Activated B cell treated with CpG ODN at 0.5 μM for 24 hours (primary cell): ENCODE measurements at regions not wholly inside any gene's neighbourhood (a gene's known extent, or its start where the extent isn't known, plus 50 kb on each side); places are given as distances from the start of the nearest gene placed in this dataset.

Source experiments
- ATAC-seq: fragments of 200-7000 bp; cut with Tn5 transposase; one replicate; pipeline ENCODE4 v1.10.0; 2021; ENCODE audit warnings: low read depth, mild to moderate bottlenecking, moderate library complexity
- CTCF ChIA-PET: fragments of 350-600 bp; sonication (Branson Sonifier 250); formaldehyde crosslinking; loops from one replicate; lab custom pipeline; 2021; ENCODE audit warnings: antibody characterized with exemption; lab: Charles Lee
- POLR2A ChIA-PET: fragments of 350-600 bp; sonication (Branson Sonifier 250); formaldehyde crosslinking; loops from one replicate; lab custom pipeline; 2021; ENCODE audit warnings: antibody characterized with exemption; lab: Charles Lee
- DNase-seq: peaks from one replicate; pipeline ENCODE4 v3.0.0; 2022
- H3K27ac Mint-ChIP-seq: one replicate; pipeline ENCODE4 v1.8.0; 2020; ENCODE audit warnings: mixed read lengths
- H3K27me3 Mint-ChIP-seq: one replicate; pipeline ENCODE4 v1.8.0; 2021; ENCODE audit warnings: mixed read lengths
- H3K36me3 Mint-ChIP-seq: one replicate; pipeline ENCODE4 v1.8.0; 2021; ENCODE audit warnings: low read depth, mixed read lengths
- H3K4me1 Mint-ChIP-seq: one replicate; pipeline ENCODE4 v1.8.0; 2021; ENCODE audit warnings: mixed read lengths
- H3K4me3 Mint-ChIP-seq: one replicate; pipeline ENCODE4 v1.8.0; 2020; ENCODE audit warnings: mild to moderate bottlenecking, mixed read lengths
- H3K9me3 Mint-ChIP-seq: one replicate; pipeline ENCODE4 v1.8.0; 2020; ENCODE audit warnings: mixed read lengths
- CTCF ChIP-seq: fragments of 200-600 bp; IDR thresholded peaks from one replicate; pipeline ENCODE4 v1.8.0; 2022; ENCODE audit warnings: antibody characterized with exemption, mild to moderate bottlenecking
- intact Hi-C: fragments of 100-400 bp; cut with micrococcal nuclease; formaldehyde crosslinking; loops from one replicate; pipeline ENCODE4 v1.15.1; 2024

- CTCF ChIA-PET: no interaction called here
- H3K9me3 Mint-ChIP-seq: no peaks in the 10 kb centered on the region
Measured at GRCh38 chr7:18440934-18441333, 54.6 kb upstream of the HDAC9 start.

GRCh38 chr7:18444826-18445225, 50.7 kb upstream of the HDAC9 start:
- Mint-ChIP-seq H3K9me3 (no peaks in the 10 kb centered on the region), H3K4me1 (peaks cover 10% of the 10 kb centered on the region), H3K4me3 (no peak overlapping the region), H3K27me3 (no peaks in the 10 kb centered on the region), H3K27ac (no peak overlapping the region), H3K36me3 (no peaks in the 10 kb centered on the region)
- ATAC-seq (no peak), DNase-seq (no peak)
- CTCF ChIA-PET: no interaction called here
- POLR2A ChIA-PET: no interaction called here
- intact Hi-C loops: loop anchor here (2.0 kb wide), 1 partner anchor 14 kb away; no protein-coding TSS in a partner anchor
- TF ChIP-seq CTCF: no peak

More at GRCh38 chr7:18440934-18441333, 54.6 kb upstream of the HDAC9 start:
- no peak overlapping the region for H3K27ac Mint-ChIP-seq
- peaks cover 24% of the 10 kb centered on the region for H3K4me1 Mint-ChIP-seq
- DNase-seq (no peak), ATAC-seq (no peak)
- H3K27me3 Mint-ChIP-seq: no peaks in the 10 kb centered on the region
- H3K36me3 Mint-ChIP-seq: no peaks in the 10 kb centered on the region
- TF ChIP-seq CTCF: no peak
- POLR2A ChIA-PET: no interaction called here
- no peak overlapping the region for H3K4me3 Mint-ChIP-seq
- intact Hi-C loops: no loop called here

GRCh38 chr7:18445483-18445882, 50.1 kb upstream of the HDAC9 start:
- no peak overlapping the region for H3K27ac Mint-ChIP-seq
- CTCF ChIA-PET: no interaction called here
- H3K27me3 Mint-ChIP-seq: no peaks in the 10 kb centered on the region
- intact Hi-C loops: loop anchor here (2.0 kb wide), 1 partner anchor 13 kb away; no protein-coding TSS in a partner anchor
- no peak overlapping the region for H3K4me3 Mint-ChIP-seq
- H3K9me3 Mint-ChIP-seq: no peaks in the 10 kb centered on the region
- DNase-seq (no peak), ATAC-seq (no peak)
- POLR2A ChIA-PET: no interaction called here
- peaks cover 10% of the 10 kb centered on the region for H3K4me1 Mint-ChIP-seq
- no peak for TF ChIP-seq CTCF
- no peaks in the 10 kb centered on the region for H3K36me3 Mint-ChIP-seq
